Lower leg skin (tissue), 3 donors: ENCODE measurements at regions not wholly inside any gene's neighbourhood (a gene's known extent, or its start where the extent isn't known, plus 50 kb on each side); places are given as distances from the start of the nearest gene placed in this dataset.

Source experiments
- CTCF ChIP-seq, 3 donors: fragments of 450-650 bp; IDR thresholded peaks; one replicate each; pipeline ENCODE4 v1.5.1; 2016; ENCODE audit warnings: antibody characterized with exemption in 3 of 3, mild to moderate bottlenecking in 3 of 3, moderate library complexity in 2 of 3
- POLR2A ChIP-seq, 2 donors: fragments of 450-650 bp; IDR thresholded peaks; one replicate each; pipeline ENCODE4 v1.6.1; 2016 to 2017; ENCODE audit warnings: antibody characterized with exemption in 2 of 2, mild to moderate bottlenecking in 1 of 2, moderate library complexity in 1 of 2

GRCh38 chr15:61571026-61571425 lies 341.9 kb upstream of the RORA start:
- no peak for TF ChIP-seq POLR2A (IDR thresholded peaks at IDR 0.05)
- TF ChIP-seq CTCF (IDR thresholded peaks at IDR 0.05) = no peak
